H1 (cell line): ENCODE measurements at regions not wholly inside any gene's neighbourhood (a gene's known extent, or its start where the extent isn't known, plus 50 kb on each side); places are given as distances from the start of the nearest gene placed in this dataset.

ENCODE experiments used
- CTCF ChIA-PET: fragments of 300-600 bp; sonication (Branson Sonifier 250); formaldehyde crosslinking; loops from one replicate; lab custom pipeline; 2021; ENCODE audit not compliant: partially characterized antibody; lab: Charles Lee
- POLR2A ChIA-PET: fragments of 300-600 bp; sonication (Branson Sonifier 250); formaldehyde crosslinking; loops from one replicate; lab custom pipeline; 2021; ENCODE audit warnings: inconsistent platforms; ENCODE audit not compliant: partially characterized antibody; lab: Charles Lee
- DNase-seq, 2 experiments: peaks; one replicate each; pipeline versions ENCODE4 v3.0.0 to v3.0.0-alpha.2; 2010 to 2022; ENCODE audit warnings: low spot score in 2 of 2, low read depth in 1 of 2, mixed read lengths in 1 of 2
- FAIRE-seq: peaks from 2 replicates; lab custom pipeline; 2011; peaks lifted over from hg19 to GRCh38; lab: Jason Lieb, UNC
- H2AFZ ChIP-seq: 2 replicates; pipeline ENCODE4 v1.8.1; 2012; ENCODE audit warnings: low read length, inconsistent platforms
- H2AK5ac ChIP-seq: 2 replicates; pipeline ENCODE4 v1.6.1; 2013; ENCODE audit warnings: low read depth, low read length
- H2BK120ac ChIP-seq: replicated peaks from 2 replicates; pipeline ENCODE3; 2013; ENCODE audit warnings: low read depth, low read length, inconsistent platforms
- H2BK12ac ChIP-seq: 2 replicates; pipeline ENCODE4 v1.6.1; 2013; ENCODE audit warnings: low read depth, low read length
- H2BK15ac ChIP-seq: 2 replicates; pipeline ENCODE4 v1.6.1; 2013; ENCODE audit warnings: low read length
- H2BK20ac ChIP-seq: 2 replicates; pipeline ENCODE4 v1.6.1; 2013; ENCODE audit warnings: low read length
- H2BK5ac ChIP-seq: 2 replicates; pipeline ENCODE4 v1.6.1; 2013; ENCODE audit warnings: low read depth, low read length
- H3K14ac ChIP-seq: 2 replicates; pipeline ENCODE4 v1.6.1; 2013; ENCODE audit warnings: inconsistent platforms; ENCODE audit not compliant: insufficient read length
- H3K18ac ChIP-seq: 2 replicates; pipeline ENCODE4 v1.6.1; 2013; ENCODE audit warnings: low read length; ENCODE audit errors: extremely low read depth
- H3K23ac ChIP-seq: 2 replicates; pipeline ENCODE4 v1.6.1; 2013; ENCODE audit warnings: inconsistent platforms; ENCODE audit not compliant: insufficient read length
- H3K23me2 ChIP-seq: 2 replicates; pipeline ENCODE4 v1.6.1; 2013; ENCODE audit warnings: low read depth, low read length
- H3K27ac ChIP-seq: 2 replicates; pipeline ENCODE4 v1.6.1; 2011; ENCODE audit warnings: low read depth, low read length, inconsistent platforms
- H3K27me3 ChIP-seq, 4 experiments: replicated peaks in 1 of 4; 1 replicate in 1 of 4; 2 replicates in 3 of 4; pipeline versions ENCODE4 v1.6.1 to v1.8.1; 2011 to 2013; ENCODE audit warnings: low read length in 3 of 4, mild to moderate bottlenecking in 3 of 4, inconsistent platforms in 2 of 4, mixed read lengths in 2 of 4, moderate library complexity in 1 of 4; ENCODE audit not compliant: control insufficient read depth in 3 of 4, insufficient read depth in 3 of 4; ENCODE audit errors: extremely low read depth in 1 of 4
- H3K36me3 ChIP-seq, 4 experiments: 2 replicates each; pipeline versions ENCODE4 v1.6.1 to v1.8.1; 2011 to 2013; ENCODE audit warnings: mild to moderate bottlenecking in 4 of 4, low read length in 3 of 4, moderate library complexity in 2 of 4, control low read depth in 1 of 4, inconsistent platforms in 1 of 4; ENCODE audit not compliant: insufficient read depth in 4 of 4, control insufficient read depth in 2 of 4
- H3K4ac ChIP-seq: replicated peaks from 2 replicates; pipeline ENCODE3; 2013; ENCODE audit warnings: low read length, low read depth, mixed read lengths, inconsistent platforms; ENCODE audit not compliant: insufficient read length
- H3K4me1 ChIP-seq, 4 experiments: replicated peaks in 1 of 4; 1 replicate in 1 of 4; 2 replicates in 3 of 4; pipeline versions ENCODE4 v1.6.1 to v1.8.1; 2011 to 2013; ENCODE audit warnings: low read length in 3 of 4, inconsistent platforms in 2 of 4, mixed read lengths in 1 of 4; ENCODE audit not compliant: insufficient read depth in 4 of 4, control insufficient read depth in 3 of 4
- H3K4me2 ChIP-seq, 2 experiments: 2 replicates each; pipeline versions ENCODE4 v1.6.1 to v1.8.1; 2011 to 2013; ENCODE audit warnings: low read depth in 2 of 2, low read length in 2 of 2, control low read depth in 1 of 2, inconsistent platforms in 1 of 2, mild to moderate bottlenecking in 1 of 2; ENCODE audit not compliant: insufficient read depth in 1 of 2
- H3K4me3 ChIP-seq, 4 experiments: fragments of 200-600, 300-600 bp in 1 of 4; sonication (generic), shearing (Covaris generic), sonication (Bioruptor Twin) in 1 of 4; 2 replicates each; pipeline versions ENCODE4 v1.5.1 to v1.8.1; 2011 to 2016; ENCODE audit warnings: low read length in 4 of 4, low read depth in 3 of 4, control low read depth in 2 of 4, inconsistent platforms in 2 of 4, mild to moderate bottlenecking in 2 of 4, mixed read lengths in 1 of 4, moderate library complexity in 1 of 4; ENCODE audit not compliant: insufficient read depth in 2 of 4; ENCODE audit errors: extremely low read depth in 1 of 4
- H3K56ac ChIP-seq: replicated peaks from 2 replicates; pipeline ENCODE3; 2013; ENCODE audit warnings: low read depth, mild to moderate bottlenecking, mixed read lengths, low read length, inconsistent platforms; ENCODE audit not compliant: insufficient read length
- H3K79me1 ChIP-seq: 2 replicates; pipeline ENCODE4 v1.6.1; 2013; ENCODE audit warnings: low read depth, low read length, control low read depth
- H3K79me2 ChIP-seq, 2 experiments: 2 replicates each; pipeline versions ENCODE4 v1.6.1 to v1.8.1; 2012 to 2013; ENCODE audit warnings: low read length in 2 of 2, mild to moderate bottlenecking in 2 of 2, inconsistent platforms in 1 of 2; ENCODE audit not compliant: insufficient read depth in 2 of 2, control insufficient read depth in 1 of 2
- H3K9ac ChIP-seq, 4 experiments: replicated peaks in 1 of 4; 1 replicate in 1 of 4; 2 replicates in 3 of 4; pipeline versions ENCODE4 v1.6.1 to v1.8.1; 2011 to 2013; ENCODE audit warnings: low read depth in 3 of 4, low read length in 3 of 4, control low read depth in 2 of 4, mild to moderate bottlenecking in 2 of 4, moderate library complexity in 2 of 4, inconsistent platforms in 1 of 4; ENCODE audit errors: extremely low read depth in 1 of 4
- H3K9me3 ChIP-seq, 2 experiments: 2 replicates each; pipeline versions ENCODE4 v1.6.1 to v1.8.1; 2012 to 2013; ENCODE audit warnings: mild to moderate bottlenecking in 2 of 2, moderate library complexity in 2 of 2, control low read depth in 1 of 2, inconsistent platforms in 1 of 2, low read depth in 1 of 2, low read length in 1 of 2, mixed read lengths in 1 of 2; ENCODE audit not compliant: insufficient read depth in 2 of 2
- H4K20me1 ChIP-seq, 2 experiments: replicated peaks in 1 of 2; 2 replicates each; pipeline versions ENCODE3 to v1.8.1; 2011 to 2013; ENCODE audit warnings: inconsistent platforms in 2 of 2, low read length in 2 of 2, mild to moderate bottlenecking in 1 of 2; ENCODE audit not compliant: insufficient read depth in 2 of 2, control insufficient read depth in 1 of 2
- H4K5ac ChIP-seq: 2 replicates; pipeline ENCODE4 v1.6.1; 2013; ENCODE audit warnings: low read length, low read depth, mixed read lengths, inconsistent platforms; ENCODE audit not compliant: insufficient read length
- H4K8ac ChIP-seq: 2 replicates; pipeline ENCODE4 v1.8.0; 2013; ENCODE audit warnings: mild to moderate bottlenecking, moderate library complexity, low read length, inconsistent platforms; ENCODE audit not compliant: insufficient read depth; ENCODE audit errors: extremely low read depth
- H4K91ac ChIP-seq: replicated peaks from 2 replicates; pipeline ENCODE3; 2013; ENCODE audit warnings: low read length, mixed read lengths, inconsistent platforms; ENCODE audit not compliant: insufficient read length
- GABPA ChIP-seq: IDR thresholded peaks from 2 replicates; pipeline ENCODE4 v1.6.1; 2011; ENCODE audit warnings: mild to moderate bottlenecking, low read length, moderate library complexity, borderline replicate concordance; ENCODE audit not compliant: insufficient read depth
- RAD21 ChIP-seq, 2 experiments: IDR thresholded peaks in 1 of 2; conservative IDR thresholded peaks in 1 of 2; 2 replicates each; pipeline ENCODE4 v1.6.1; 2011; ENCODE audit warnings: low read depth in 2 of 2, low read length in 2 of 2, improper control_type of control experiment in 1 of 2, inconsistent platforms in 1 of 2, mild to moderate bottlenecking in 1 of 2, moderate library complexity in 1 of 2
- WGBS, 2 experiments: shearing (Covaris generic) in 1 of 2; methylation state at CpG; one replicate each; pipeline versions ENCODE4 v1.1.6 to v1.1.7; 2013 to 2015; ENCODE audit warnings: low lambda C conversion rate in 2 of 2, mixed read lengths in 2 of 2, inconsistent platforms in 1 of 2, low coverage in 1 of 2, missing lambda C conversion rate in 1 of 2; ENCODE audit not compliant: insufficient replicate concordance in 2 of 2, insufficient coverage in 1 of 2, insufficient read length in 1 of 2; ENCODE audit errors: extremely low coverage in 1 of 2, missing lambda C conversion rate in 1 of 2; 5-methylcytosine and 5-hydroxymethylcytosine counted together

DNA sequence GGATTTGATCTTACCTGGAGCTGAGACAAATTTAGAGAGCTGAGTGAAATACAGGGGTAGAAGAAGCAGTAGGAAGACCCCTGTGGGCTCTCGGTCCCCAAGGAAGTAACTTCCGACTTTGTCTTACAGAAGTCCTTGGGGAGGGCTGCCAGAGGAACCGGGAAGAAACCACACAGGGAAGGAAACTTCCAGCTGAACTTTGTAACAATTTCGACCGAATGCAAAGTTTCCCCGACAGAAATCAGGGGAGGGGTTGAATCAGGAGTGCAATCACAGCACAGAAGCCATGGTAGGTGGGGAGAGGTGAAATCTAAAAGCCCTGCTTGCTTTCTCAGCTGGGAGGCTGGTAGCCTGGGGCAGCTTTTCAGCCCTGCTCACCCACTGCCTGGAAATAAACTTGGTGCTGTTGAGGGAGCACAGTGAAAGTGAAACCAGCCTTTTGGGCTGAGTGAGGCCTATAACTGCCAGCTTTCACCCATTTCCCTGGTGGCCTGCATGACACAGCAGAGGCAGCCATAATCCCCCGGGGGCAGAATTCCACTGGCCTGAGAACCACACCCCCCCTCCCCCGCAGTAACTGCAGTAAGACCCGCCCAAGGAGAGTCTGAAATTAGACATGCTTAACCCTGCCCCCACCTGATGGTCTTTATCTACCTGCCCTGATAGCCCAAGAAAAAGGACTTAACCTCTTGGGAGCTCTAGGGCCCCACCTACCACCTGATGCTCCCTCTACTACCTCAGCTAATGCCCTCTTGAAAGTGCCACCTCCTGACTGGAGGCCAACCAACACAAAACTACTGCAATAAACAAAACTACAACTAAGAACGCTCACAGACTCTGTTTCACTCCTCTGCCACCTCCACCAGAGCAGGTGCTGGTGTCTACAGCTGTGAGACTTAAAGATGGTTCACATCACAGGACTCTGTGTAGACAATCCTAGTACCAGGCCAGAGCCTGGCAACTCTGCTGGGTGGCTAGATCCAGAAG lies 248.2 kb downstream of the PARM1 start:
- ChIA-PET POLR2A (interaction anchor here (1.4 kb wide), 1 partner anchor 17 kb away, joined by 4 read pairs; no protein-coding TSS in a partner anchor), CTCF (interaction anchor here (1.0 kb wide), 1 partner anchor 301 kb away, joined by 4 read pairs; no protein-coding TSS in a partner anchor)
- peak overlapping the region; percentile 61; the same call in 1 of the 2 replicates for H2AFZ ChIP-seq
- H3K36me3 ChIP-seq = no peaks in the 10 kb centered on the region
- H3K9me3 ChIP-seq = no peaks in the 10 kb centered on the region
- H3K4me3 ChIP-seq = no peak overlapping the region
- no peak overlapping the region for H3K56ac ChIP-seq
- no peaks in the 10 kb centered on the region for H3K79me1 ChIP-seq
- H2BK120ac ChIP-seq = no peak overlapping the region
- H4K91ac ChIP-seq = no peak overlapping the region
- H2BK5ac ChIP-seq = no peak overlapping the region
- H3K18ac ChIP-seq = no peak overlapping the region
- no peaks in the 10 kb centered on the region for H3K4me1 ChIP-seq
- H3K27me3 ChIP-seq = no peaks in the 10 kb centered on the region
- no peak for DNase-seq
- no peak overlapping the region for H3K27ac ChIP-seq
- H2AK5ac ChIP-seq = no peak overlapping the region
- no peak overlapping the region; the same call in 1 of the 2 replicates for H4K8ac ChIP-seq
- no peak overlapping the region for H3K9ac ChIP-seq
- no peak overlapping the region for H3K23ac ChIP-seq
- H4K5ac ChIP-seq = no peak overlapping the region
- 87% methylated on average over 10 of the region's 10 CpGs; no CpG with 5 or more reads in 1 of the 2 experiments for WGBS, 2 experiments
- H3K4ac ChIP-seq = no peak overlapping the region
- no peak overlapping the region for H2BK20ac ChIP-seq
- no peak overlapping the region for H2BK12ac ChIP-seq
- no peak overlapping the region for H3K14ac ChIP-seq
- no peak overlapping the region for H2BK15ac ChIP-seq
- TF ChIP-seq RAD21 (IDR thresholded peaks at IDR 0.05 in 1 of 2, conservative IDR thresholded peaks at IDR 0.05 in 1 of 2; ENCODE audit: low read depth in 2 of 2, low read length in 2 of 2) = no peak
- TF ChIP-seq GABPA = no peak
- no peaks in the 10 kb centered on the region for H3K23me2 ChIP-seq
- H3K4me2 ChIP-seq = no peak overlapping the region
- no peak for FAIRE-seq
- no peaks in the 10 kb centered on the region for H4K20me1 ChIP-seq
- H3K79me2 ChIP-seq = no peaks in the 10 kb centered on the region
